HG02678 (cell line): ENCODE measurements at regions not wholly inside any gene's neighbourhood (a gene's known extent, or its start where the extent isn't known, plus 50 kb on each side); places are given as distances from the start of the nearest gene placed in this dataset.
"Not testable (repeated sequence)": the region's sequence is repeated elsewhere in the genome, so short reads cannot be mapped to it uniquely, and the experiment has no call there.

ENCODE experiments used
- ATAC-seq: cut with Tn5 transposase; IDR thresholded peaks from one replicate; pipeline ENCODE4 v1.9.1; 2021; ENCODE audit warnings: mild to moderate bottlenecking, moderate library complexity; ENCODE audit not compliant: unreplicated experiment

DNA sequence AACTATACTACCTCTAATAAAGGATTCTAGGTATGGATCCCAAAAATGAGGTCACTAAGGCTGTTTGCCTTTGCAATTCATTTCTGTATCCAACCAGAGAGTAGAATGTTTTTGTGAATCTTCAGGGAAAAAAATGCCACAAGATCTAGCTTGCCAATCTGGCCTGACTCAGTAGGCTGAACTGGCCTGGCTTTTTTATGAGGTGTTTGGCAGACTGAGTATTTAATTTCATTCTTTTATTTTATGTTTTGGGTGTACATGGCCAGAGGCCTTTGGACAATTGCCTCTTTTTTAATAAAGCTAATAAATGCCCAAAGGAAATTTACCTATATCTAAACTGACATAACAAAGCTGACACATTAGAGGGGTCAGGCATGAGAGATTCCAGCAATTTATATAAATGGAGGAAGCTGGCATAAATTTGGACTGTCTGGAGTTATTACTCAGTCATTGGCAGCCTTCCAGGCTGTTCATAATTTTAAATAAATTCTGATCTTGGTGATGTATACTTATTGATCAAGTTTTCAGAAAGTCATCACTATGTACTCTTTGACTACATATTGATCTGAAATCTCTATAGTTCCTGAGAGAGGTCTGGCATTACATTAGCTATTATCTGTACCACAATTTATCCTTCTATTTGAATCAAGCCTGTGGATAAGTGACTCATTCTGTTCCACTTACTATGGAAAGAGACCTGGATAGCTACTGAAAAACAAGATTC, 376.4 kb upstream of the NOCT start:
- ATAC-seq = no peak

DNA sequence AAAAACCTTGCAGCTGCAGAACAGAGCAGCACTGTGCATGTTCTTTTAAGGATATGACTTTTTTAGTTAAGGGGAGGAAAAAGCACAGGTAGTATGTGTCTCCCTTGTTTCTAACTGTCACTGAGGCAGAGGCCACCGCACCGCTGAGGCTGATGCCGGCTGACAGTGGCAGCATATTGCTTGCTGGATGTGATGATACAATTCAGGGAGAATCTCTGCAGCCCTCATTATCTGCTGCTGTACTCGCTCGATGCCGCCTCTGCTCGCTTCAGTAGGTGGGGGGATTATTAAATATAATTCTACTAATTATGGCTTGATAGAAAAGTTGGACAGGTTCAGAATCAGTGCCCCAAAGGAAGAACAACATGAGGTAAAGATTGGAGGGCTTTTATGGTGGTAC, 378.8 kb upstream of the NOCT start:
- ATAC-seq = no peak

GRCh38 chr4:138634915-138635314, 380.7 kb upstream of the NOCT start:
- ATAC-seq = no peak

DNA sequence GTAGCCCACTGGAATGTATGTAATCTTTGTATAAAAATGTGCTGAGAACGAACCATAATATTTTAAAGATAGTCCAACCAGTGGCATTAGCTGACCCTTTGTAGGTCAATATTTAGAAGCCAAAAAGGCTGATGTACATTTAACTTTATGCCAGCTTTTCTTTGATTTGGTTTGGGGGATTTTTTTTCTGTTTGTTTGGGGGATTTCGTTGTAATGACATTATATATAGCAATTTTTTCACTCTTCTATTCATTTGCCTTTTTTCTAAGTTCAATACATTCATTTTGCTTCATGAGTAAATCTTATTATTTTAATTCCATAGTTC, 382.0 kb upstream of the NOCT start:
- no peak for ATAC-seq

GRCh38 chr4:138632856-138633579, 382.6 kb upstream of the NOCT start:
- ATAC-seq = no peak

GRCh38 chr4:138630666-138631065, 384.9 kb upstream of the NOCT start:
- ATAC-seq = no peak

GRCh38 chr4:138629669-138630068, 385.9 kb upstream of the NOCT start:
- ATAC-seq = no peak

DNA sequence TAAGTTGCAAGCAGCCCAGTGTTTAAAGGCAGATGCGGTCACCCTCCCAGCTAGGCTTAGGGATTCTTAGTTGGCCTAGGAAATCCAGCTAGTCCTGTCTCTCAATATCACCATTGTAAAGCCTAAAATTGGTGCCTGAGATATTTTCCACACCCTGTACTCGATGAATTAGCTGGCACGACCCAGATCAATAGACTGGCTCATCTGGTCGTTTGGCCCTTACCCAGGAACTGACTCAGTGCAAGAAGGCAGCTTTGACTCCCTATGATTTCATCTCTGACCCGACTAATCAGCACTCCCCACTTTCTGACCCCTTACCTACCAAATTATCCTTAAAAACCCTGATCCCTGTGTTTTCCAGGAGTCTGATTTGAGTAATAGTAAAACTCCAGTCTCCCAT, 384.9 kb upstream of the SLC7A11 start:
- no peak for ATAC-seq

DNA sequence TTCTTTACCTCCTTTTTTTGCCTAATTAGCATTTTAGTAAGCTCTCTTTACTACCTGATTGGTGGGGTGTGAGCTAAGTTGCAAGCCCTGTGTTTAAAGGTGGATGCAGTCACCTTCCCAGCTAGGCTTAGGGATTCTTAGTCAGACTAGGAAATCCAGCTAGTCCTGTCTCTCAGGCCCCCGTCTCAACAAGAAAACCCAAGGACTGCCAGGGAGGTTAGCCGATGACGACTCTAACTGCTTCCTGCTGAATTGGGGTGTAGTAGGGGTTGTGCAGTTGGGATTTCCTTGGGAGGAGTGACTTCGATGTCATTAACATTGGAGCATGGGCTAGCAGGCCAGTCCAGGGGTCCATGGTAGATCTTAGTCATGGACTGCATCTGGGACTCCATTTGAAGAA, 380.2 kb upstream of the SLC7A11 start:
- not testable (repeated sequence) for ATAC-seq

DNA sequence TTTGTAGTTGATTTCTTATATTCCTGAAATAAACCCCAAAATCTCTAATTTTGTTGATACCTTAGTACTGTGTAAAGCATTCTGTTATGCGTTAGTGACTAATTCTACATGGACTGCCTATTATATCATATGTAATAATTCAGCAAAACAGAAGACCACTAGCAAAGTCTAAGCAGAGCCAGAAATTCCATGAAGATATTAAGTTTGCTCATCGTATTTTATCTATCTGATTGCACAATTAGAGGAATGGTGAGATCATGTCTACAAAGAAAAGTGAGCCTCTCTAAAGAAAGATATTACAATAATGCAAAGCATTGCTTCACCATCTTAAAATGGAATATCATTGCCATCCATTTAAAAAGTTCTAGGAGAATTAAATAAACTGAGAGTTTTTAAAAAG, 374.6 kb upstream of the SLC7A11 start:
- ATAC-seq = no peak

DNA sequence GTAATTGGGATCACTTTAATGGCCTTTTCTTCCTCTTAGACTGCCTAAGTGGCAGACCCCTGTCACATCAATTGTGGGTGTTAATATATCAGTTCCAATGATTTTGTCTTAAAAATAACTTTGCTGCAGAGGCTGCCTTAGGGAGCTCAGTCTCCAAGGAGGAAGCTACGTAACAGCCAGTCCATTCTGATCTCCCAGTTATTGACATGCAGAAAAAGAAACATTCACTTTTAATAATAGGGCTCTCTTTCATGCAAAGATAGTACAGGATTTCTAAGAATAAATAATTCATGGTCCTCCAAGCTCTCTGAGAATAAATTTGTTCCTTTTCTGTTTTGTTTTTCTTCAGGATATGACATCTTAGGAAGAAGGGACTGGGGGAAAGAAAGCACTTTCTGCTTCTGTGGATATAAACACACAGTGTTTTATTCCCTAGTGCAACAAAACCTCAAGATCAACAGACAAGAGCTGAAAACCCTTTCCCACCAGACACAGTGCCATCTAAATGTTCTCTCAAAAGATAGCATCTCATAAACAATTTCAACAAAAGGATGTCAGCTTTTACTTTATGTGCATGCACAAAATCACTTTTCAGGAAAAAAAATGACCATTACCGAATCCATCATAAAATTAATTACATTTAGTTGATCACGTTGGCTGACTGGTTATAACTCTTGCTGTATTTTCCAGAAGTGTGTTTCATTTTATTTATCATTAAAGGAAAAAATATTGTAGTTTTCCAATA, 372.4 kb upstream of the SLC7A11 start:
- ATAC-seq = no peak

DNA sequence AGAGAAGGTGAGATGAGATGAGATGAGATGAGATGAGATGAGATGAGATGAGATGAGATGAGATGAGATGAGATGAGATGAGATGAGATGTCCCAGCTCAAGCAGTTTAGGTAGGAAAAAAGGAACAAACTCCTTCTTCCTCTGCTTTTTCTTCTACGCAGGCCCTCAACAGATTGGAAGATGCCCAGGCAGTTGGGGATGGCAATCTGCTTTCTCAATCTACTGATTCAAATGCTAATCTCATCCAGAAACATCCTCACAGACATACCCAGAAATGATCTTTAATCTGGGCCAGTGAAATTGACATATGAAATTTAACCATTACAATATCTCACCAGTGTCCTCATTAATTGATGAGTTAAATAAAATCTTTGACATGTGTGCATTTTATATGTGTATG, 370.3 kb upstream of the SLC7A11 start:
- no peak for ATAC-seq

GRCh38 chr4:138611721-138612120, 369.6 kb upstream of the SLC7A11 start:
- ATAC-seq = no peak

DNA sequence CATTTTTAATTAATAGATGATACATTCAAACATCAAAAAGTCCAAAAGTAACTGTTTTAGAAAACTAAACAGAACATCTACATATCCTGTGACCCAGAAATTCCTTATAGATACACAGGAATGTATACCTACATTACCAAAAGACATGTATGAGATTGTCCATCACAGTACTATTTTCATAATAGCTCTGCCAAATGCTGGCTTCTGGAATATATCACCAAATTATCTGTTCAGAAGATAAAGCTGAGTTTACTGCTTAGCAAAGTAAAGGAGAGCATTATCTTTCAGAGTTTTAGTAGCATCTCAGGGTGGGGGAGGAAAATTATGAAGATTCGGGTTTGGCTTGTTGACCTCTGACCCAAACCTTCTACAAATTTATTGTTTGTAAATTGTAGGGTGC, 368.9 kb upstream of the SLC7A11 start:
- ATAC-seq = no peak

DNA sequence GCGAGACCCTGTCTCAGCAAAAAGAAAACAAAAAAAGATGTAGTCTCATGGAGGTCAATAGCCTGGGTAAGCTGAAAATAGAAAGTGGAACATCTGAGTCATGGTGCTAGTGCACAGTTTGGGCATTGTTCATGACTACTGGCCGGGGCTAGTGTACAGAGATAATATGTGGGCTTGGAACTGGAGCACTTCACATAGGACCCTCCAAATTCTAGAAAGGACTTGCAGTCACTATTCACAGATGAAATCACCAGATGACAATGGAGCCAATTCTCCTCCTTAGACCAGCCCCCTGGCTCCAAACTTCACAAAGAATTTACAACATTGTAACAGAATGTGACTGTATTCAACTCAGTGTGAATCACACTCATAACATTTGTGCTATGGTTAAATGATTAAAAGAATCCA, 367.8 kb upstream of the SLC7A11 start:
- ATAC-seq = no peak

GRCh38 chr4:138604556-138604955, 362.4 kb upstream of the SLC7A11 start:
- no peak for ATAC-seq

DNA sequence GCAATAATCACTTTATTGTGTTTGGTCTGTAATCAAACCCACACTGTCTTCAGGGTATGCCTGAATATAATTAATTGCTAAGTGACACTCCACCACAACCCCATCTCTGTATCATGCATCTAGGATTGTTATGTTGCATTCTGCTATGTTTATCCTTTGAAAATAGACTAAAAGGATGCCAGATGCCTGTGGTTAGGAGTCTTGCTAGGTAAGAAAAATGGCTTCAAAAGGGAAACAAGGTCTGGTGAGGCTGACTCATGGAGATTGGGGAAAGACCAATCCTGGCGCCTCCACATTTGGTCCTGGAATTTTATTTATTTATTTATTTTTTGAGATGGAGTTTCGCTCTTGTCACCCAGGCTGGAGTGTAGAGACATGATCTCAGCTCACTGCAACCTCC, 360.5 kb upstream of the SLC7A11 start:
- no peak for ATAC-seq

DNA sequence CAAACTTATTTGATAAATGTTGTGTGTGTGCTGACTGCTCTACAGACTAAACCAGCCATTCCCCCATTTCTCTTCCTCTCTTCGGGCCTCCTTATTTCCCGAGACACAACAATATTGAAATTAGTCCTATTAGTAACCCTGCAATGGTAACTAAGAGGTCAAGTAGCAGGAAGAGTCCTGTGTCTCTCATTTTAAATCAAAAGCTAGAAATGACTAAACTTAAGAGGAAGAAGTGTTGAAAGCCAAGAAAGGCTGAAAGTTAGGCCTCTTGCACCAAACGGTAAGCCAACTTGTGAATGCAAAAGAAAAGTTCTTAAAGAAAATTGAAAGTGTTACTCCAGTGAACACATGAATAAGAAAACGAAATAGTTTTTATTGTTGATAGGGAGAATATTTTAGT, 357.8 kb upstream of the SLC7A11 start:
- ATAC-seq = no peak

DNA sequence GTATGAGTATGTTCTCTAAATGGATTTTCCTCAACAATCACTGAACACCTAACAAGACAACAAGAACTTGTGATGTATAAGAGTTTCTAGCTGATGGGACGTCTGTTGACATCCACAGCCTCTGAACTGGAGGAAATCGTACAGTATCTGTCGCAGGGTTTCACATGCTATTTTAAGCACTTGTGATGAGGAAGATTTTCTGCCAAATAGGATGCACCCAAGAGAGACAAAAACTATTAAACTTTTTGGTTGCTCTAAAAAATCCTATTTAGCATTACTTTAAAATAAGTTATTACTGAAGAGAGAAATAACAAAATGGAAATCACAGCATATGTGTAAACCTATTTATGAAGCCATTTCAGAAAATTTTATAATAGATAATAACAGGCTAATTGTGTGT, 356.1 kb upstream of the SLC7A11 start:
- no peak for ATAC-seq

DNA sequence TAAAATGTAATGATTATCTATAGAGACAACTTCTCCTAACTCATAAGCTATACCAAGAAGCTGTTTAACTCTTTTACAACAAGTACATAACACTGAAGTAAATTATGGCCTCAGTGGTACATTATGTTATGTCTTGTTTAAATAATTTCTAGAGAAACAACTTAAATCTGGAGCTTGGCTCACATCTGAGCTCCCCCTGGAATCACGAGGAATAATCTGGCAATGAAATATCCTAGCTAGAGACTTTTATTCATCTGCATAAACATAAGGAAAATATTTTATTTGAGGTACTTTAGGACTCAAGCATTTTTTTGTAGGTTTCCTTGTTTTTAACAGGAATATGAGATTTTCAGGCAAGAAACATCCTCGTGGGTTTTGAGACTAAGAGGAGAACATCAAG, 354.7 kb upstream of the SLC7A11 start:
- ATAC-seq = no peak

DNA sequence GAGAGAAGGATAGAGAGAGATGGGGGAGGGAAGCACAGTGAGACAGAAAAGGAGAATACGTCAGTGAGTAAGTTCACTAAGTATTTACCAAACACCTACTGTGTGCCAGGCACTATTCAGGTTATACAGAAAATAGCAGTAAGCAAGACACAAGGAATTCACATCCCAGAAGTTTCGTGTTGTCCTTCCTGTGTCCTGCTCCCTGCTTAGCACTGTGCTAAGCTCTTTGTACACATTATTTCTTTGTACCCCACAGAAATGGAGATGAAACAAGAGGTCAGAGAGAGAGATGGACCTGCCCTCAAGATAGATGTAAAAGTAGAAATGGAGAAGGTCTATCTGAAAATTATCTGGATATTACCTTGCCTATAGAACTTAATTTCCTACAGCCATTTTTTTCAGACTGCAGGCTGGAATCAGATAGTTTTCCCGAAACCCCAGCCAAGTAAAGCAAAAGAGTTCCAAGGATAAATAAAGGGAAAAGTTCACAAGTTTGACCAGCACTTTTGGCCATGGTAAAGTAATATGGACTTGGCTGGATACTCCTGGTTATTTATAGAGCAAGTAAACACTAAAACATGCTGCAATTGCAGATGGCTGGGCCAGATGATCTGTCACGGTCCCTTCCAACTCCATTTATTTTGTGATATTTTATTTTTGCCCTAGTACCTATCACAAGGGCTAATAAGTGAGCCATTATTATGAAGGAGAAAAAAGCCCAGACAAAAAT, 353.7 kb upstream of the SLC7A11 start:
- ATAC-seq = no peak
